Right ventricle myocardium inferior (tissue), 1 donor: ENCODE measurements at regions not wholly inside any gene's neighbourhood (a gene's known extent, or its start where the extent isn't known, plus 50 kb on each side); places are given as distances from the start of the nearest gene placed in this dataset.

Experiments
- ATAC-seq: fragments of 200-7000 bp; cut with Tn5 transposase; one replicate; pipeline ENCODE4 v1.9.1; 2020; ENCODE audit warnings: mild to moderate bottlenecking, moderate library complexity
- DNase-seq: peaks from one replicate; pipeline ENCODE4 v3.0.0; 2021; ENCODE audit errors: missing footprints
- intact Hi-C: fragments of 100-400 bp; cut with DNase I; formaldehyde crosslinking; loops from one replicate; pipeline ENCODE4 v1.11.0; 2022
- donor health status: DM: no; HTN: yes; CAD: no; lungs with severe emphysema.

- ATAC-seq = no peak
- intact Hi-C loops = no loop called here
Measured at GRCh38 chr6:90928051-90928450, 341.2 kb upstream of the MAP3K7 start.

GRCh38 chr6:90925726-90926125 is 338.9 kb upstream of the MAP3K7 start:
- intact Hi-C loops = no loop called here
- ATAC-seq (no peak), DNase-seq (no peak)

More at GRCh38 chr6:90928051-90928450, 341.2 kb upstream of the MAP3K7 start:
- DNase-seq = no peak

- ATAC-seq (no peak), DNase-seq (no peak)
- intact Hi-C loops = no loop called here
Measured at GRCh38 chr6:90922325-90922724, 335.5 kb upstream of the MAP3K7 start.

GRCh38 chr6:90918361-90918760 is 331.5 kb upstream of the MAP3K7 start:
- ATAC-seq = no peak
- DNase-seq = no peak
- intact Hi-C loops = no loop called here

GRCh38 chr6:90917376-90917775 is 330.5 kb upstream of the MAP3K7 start:
- ATAC-seq (no peak), DNase-seq (no peak)
- intact Hi-C loops = no loop called here

GRCh38 chr6:90916968-90917367 is 330.1 kb upstream of the MAP3K7 start:
- intact Hi-C loops = no loop called here
- ATAC-seq (no peak), DNase-seq (no peak)

GRCh38 chr6:90915224-90915915 is 328.5 kb upstream of the MAP3K7 start:
- DNase-seq = no peak
- intact Hi-C loops = no loop called here
- no peak for ATAC-seq

- intact Hi-C loops = no loop called here
- ATAC-seq = no peak
Measured at GRCh38 chr6:90914312-90914711, 327.4 kb upstream of the MAP3K7 start.

GRCh38 chr6:90913266-90913960 is 326.5 kb upstream of the MAP3K7 start:
- DNase-seq = no peak
- intact Hi-C loops = no loop called here
- ATAC-seq = no peak

More at GRCh38 chr6:90914312-90914711, 327.4 kb upstream of the MAP3K7 start:
- DNase-seq = no peak

GRCh38 chr6:90911642-90912041 is 324.8 kb upstream of the MAP3K7 start:
- no peak for ATAC-seq
- intact Hi-C loops = no loop called here
- DNase-seq = no peak

- intact Hi-C loops = no loop called here
- ATAC-seq = no peak
- DNase-seq = no peak
Measured at GRCh38 chr6:90910893-90911292, 324.0 kb upstream of the MAP3K7 start.

GRCh38 chr6:90907931-90908655 is 321.2 kb upstream of the MAP3K7 start:
- intact Hi-C loops = no loop called here
- ATAC-seq (no peak), DNase-seq (no peak)

- intact Hi-C loops = no loop called here
- no peak for ATAC-seq
Measured at GRCh38 chr6:90905351-90905750, 318.5 kb upstream of the MAP3K7 start.

GRCh38 chr6:90900034-90900433 is 313.2 kb upstream of the MAP3K7 start:
- ATAC-seq = no peak
- intact Hi-C loops = no loop called here
- DNase-seq = no peak

More at GRCh38 chr6:90905351-90905750, 318.5 kb upstream of the MAP3K7 start:
- no peak for DNase-seq

- intact Hi-C loops = no loop called here
- DNase-seq = no peak
- no peak for ATAC-seq
Measured at GRCh38 chr6:90898763-90899162, 311.9 kb upstream of the MAP3K7 start.

GRCh38 chr6:90896075-90896547 is 309.2 kb upstream of the MAP3K7 start:
- no peak for DNase-seq
- no peak for ATAC-seq
- intact Hi-C loops = no loop called here

- no peak for DNase-seq
- intact Hi-C loops = no loop called here
- ATAC-seq = no peak
Measured at GRCh38 chr6:90895299-90896074, 308.6 kb upstream of the MAP3K7 start.

GRCh38 chr6:90894285-90895130 is 307.6 kb upstream of the MAP3K7 start:
- no peak for DNase-seq
- intact Hi-C loops = no loop called here
- no peak for ATAC-seq
